Neural progenitor cell (in vitro differentiated cells): ENCODE measurements at regions not wholly inside any gene's neighbourhood (a gene's known extent, or its start where the extent isn't known, plus 50 kb on each side); places are given as distances from the start of the nearest gene placed in this dataset.

ENCODE experiments used
- EZH2 ChIP-seq: fragments of 200-600 bp; sonication (generic); IDR thresholded peaks from 2 replicates; pipeline ENCODE4 v1.6.1; 2017; ENCODE audit warnings: antibody characterized with exemption, mild to moderate bottlenecking, moderate library complexity
- EZH2phosphoT487 ChIP-seq: fragments of 200-600 bp; sonication (generic); IDR thresholded peaks from 2 replicates; pipeline ENCODE4 v1.6.1; 2017; ENCODE audit warnings: antibody characterized with exemption
- TF ChIP-seq, protein P1 (sequence below): fragments of 200-600 bp; sonication (generic); IDR thresholded peaks from 2 replicates; pipeline ENCODE4 v1.5.1; 2017; ENCODE audit warnings: antibody characterized with exemption, mild to moderate bottlenecking

DNA sequence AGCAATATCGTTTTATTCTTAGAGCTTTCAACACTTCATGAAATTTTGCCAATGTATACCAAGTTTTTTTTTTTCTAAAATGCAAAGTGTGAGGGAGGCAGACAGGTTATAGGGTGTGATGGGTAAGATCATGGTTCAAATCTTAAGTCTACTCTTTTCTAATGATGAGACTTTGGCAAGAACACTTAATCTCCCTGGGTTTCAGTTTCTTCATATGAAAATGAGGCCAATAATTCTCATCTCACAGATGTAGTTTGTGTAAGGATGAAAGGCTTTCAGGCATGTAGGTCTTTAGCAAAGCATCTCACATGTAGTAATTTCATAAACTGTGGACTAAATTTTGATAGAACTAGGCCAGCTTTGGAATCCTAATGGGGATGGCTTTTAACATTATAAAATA lies 457.1 kb downstream of the QKI start:
- TF ChIP-seq, protein P1, sequence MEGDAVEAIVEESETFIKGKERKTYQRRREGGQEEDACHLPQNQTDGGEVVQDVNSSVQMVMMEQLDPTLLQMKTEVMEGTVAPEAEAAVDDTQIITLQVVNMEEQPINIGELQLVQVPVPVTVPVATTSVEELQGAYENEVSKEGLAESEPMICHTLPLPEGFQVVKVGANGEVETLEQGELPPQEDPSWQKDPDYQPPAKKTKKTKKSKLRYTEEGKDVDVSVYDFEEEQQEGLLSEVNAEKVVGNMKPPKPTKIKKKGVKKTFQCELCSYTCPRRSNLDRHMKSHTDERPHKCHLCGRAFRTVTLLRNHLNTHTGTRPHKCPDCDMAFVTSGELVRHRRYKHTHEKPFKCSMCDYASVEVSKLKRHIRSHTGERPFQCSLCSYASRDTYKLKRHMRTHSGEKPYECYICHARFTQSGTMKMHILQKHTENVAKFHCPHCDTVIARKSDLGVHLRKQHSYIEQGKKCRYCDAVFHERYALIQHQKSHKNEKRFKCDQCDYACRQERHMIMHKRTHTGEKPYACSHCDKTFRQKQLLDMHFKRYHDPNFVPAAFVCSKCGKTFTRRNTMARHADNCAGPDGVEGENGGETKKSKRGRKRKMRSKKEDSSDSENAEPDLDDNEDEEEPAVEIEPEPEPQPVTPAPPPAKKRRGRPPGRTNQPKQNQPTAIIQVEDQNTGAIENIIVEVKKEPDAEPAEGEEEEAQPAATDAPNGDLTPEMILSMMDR: no peak
- TF ChIP-seq EZH2phosphoT487 (no peak), EZH2 (no peak)
